HG02870 (cell line): ENCODE measurements at regions not wholly inside any gene's neighbourhood (a gene's known extent, or its start where the extent isn't known, plus 50 kb on each side); places are given as distances from the start of the nearest gene placed in this dataset.

Experiments used
- ATAC-seq: cut with Tn5 transposase; IDR thresholded peaks from one replicate; pipeline ENCODE4 v1.9.1; 2021; ENCODE audit warnings: mild to moderate bottlenecking, moderate library complexity; ENCODE audit not compliant: unreplicated experiment

DNA sequence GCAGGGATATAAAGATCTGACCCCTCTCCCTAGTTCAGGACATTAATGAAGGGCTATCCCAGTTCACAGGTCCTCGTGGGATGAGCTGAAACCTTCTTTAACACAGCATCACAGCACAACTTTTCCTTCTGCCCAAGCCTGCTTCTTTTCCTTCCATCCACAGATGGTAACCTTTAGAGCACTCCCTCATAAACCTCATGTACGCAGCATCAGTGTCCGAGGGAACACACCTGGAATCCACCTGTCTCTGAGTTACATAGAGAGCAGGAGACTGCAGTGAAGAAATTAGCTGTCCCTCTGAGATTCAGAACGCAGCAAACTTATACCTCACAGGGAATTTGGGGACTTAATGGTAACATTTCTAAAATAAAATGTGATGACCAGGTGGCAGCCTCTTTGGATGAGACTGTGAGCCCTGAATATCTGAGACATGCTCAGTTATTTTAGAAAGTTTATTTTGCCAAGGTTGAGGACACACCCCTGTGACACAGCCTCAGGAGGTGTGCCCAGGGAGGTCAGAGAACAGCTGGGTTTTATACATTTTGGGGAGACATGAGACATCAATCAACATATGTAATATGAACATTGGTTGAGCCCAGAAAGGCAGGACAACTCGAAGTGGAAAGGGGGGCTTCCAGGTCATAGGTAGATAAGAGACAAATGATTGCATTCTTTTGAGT lies 73.8 kb upstream of the PACRGL start:
- ATAC-seq, result no peak

DNA sequence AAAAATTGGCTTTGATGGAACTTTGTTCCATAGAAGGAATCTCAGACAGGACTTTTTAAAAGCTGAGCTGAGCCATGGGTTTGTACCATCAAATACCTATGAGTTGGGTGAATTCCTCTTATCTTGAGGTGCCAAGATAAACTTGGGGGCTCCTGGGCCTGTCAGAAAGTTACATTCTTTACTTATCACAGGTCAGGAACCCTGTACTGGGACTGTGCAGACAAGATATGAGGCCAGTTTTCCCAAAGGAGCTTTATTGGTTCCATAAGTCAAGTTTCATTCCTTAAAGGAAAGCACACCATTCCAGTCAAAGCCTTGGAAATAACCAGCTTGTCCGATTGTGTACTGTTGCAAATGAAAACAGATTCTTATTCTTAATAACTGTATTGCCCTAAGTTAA lies 72.4 kb upstream of the PACRGL start:
- ATAC-seq, result no peak

DNA sequence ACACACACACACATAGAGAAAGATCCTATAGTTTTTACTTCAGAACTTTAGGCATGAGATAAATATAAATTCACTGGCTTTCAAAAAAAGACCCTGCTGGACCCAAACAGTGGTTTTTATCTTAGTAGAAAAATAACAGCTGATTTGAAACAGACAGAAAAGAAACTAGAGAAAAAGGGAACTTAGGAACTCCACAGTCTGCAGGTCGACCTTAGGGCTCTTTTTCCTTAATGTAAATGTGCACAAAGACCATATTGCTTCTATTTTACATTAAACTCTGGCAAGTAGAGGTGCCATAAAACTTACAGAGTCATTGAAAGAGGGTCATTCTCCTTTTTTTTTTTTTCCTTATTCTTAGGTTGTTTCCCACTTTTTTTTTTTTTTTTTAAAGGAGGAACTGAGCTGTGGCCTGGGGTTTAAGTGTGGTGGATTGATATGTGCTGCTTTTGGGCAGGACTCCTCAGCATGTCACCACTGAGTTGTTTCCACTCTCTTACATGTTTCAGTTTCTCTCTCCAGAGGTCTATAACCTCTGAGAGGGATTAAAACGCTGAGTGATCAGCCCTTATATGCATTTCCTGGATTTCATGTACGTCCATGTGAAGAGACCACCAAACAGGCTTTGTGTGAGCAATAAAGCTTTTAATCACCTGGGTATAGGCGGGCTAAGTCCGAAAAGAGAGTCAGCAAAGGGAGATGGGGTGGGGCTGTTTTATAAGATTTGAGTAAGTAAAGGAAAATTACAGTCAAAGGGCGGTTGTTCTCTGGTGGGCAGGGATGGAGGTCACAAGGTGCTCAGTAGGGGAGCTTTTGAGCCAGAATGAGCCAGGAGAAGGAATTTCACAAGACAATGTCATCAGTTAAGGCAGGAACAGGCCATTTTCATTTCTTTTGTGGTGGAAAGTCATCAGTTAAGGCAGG lies 70.8 kb upstream of the PACRGL start:
- peak; percentile 92 for ATAC-seq

DNA sequence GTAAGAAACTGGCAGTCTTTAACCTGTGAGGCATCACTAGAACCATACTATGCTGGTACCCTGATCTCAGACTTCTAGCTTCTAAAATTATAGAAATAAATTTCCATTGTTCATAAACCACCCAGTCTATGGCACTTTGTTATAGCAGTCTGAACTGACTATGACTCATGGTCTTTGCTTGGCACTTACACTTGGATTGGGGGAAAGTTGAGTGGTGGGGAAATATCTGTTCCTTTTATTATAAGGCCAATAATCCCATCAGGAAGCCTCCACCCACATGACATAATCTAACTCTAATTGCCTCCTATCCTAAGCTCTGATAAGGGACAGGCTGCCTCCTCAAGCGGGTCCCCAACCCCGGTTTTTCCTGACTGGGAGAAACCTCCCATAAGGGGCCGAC lies 61.4 kb upstream of the PACRGL start:
- ATAC-seq, result no peak

DNA sequence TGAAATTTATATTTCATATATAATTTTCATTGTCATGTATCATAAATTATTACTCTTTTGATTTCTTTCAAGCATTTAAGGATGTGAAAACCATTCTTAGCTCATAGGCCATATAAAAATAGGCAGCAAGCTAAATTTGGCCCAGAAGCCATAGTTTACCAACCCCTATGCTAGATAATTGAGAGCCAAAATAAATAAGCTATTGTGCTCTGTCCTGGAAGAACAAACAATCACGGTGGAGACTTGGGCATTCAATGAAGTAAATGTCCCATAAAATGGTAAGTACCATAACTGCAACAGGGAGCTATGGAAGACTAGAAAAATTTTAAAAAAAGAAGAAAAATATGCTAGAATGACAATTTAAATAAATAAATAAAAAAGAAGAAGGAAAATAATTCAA lies 60.9 kb upstream of the PACRGL start:
- ATAC-seq, result no peak

DNA sequence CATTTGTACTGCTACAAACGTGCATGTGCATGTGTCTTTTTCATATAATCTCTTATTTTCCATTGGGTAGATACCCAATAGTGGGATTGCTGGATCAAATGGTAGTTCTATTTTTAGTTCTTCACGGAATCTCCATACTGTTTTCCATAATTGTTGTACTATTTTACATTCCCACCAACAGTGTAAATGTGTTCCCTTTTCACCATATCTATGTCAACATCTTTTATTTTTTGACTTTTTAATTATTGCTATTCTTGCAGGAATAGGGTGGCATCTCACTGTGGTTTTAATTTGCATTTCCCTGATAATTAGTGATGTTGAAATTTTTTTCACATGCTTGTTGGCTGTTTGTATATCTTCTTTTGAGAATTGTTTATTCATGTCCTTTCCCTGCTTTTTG lies 59.3 kb upstream of the PACRGL start:
- no peak for ATAC-seq

DNA sequence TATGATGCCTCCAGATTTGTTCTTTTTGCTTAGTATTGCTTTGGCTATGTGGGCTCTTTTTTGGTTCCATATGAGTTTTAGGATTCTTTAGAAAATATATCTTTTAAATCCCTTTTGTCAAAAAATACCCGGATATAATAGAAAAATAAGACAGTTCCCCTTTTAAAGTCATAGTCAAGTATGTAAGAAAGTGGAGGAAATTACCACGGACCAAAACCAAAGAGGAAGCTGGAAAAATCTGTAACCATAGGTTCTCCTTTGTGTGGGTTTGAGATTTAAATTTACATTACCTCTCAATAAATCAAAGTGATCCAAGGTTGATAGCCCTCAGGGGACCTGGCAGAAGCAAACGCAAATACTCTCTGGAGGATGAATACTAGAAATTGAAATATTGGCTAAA lies 58.3 kb upstream of the PACRGL start:
- no peak for ATAC-seq

DNA sequence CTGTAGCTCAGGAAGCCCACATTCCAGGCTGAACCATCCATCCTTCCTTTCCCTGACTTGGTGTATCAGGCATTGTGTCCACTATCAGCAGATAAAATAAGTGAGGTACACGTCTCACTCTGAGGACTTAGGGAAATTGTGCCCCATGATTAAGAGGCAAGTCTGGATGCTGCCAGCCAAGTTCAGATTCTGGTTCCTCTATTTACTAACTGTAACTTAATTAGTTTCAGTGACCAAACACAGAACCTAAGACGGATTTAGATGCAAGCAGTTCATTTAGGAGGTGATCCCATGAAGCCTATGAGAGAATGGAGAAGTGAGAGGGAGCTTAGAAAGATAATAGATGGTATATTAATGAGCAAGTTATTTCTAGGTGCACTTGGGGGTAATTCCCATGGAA lies 56.6 kb upstream of the PACRGL start:
- ATAC-seq, result no peak

DNA sequence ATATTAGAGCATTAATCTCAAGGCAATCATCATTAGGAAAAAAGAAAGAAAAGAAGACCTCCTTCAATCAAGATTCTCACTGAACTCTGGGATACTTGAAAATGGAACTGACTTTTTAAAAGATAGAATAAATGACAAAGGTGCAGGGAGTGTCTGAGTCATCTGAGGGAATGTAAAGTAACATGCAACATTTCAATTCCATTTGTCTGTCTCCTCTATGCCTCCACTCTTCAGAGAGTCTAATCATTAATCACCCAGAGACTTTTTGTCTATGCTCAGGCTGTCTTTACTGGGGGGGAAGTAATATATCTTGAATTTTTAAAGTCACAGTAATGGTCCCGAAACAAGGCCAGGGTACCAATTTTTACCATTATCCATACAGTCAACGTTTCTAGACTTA lies 55.0 kb upstream of the PACRGL start:
- no peak for ATAC-seq

DNA sequence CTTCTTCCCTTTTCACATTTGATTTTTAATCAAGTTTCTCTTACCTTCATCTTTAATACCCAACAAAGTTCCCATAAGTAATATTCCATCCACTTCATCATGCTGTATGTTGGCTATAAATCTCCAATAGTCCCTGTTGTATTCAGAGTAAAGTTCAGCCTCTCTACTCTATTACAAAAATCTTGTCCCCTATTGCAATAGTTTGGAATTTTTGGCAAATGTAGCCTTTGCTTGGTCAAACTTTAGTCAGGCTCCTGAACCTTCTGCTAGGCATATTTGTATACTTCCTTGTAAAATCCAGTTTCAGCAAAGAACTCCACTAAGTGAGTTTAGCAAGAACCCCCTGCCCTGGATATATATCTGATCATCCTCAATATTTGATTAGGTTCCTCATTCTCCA lies 54.0 kb upstream of the PACRGL start:
- ATAC-seq, result no peak
